ENCODE measurements at regions not wholly inside any gene's neighbourhood (a gene's known extent, or its start where the extent isn't known, plus 50 kb on each side); places are given as distances from the start of the nearest gene placed in this dataset.
A peak's percentile ranks its signal among the peaks of the same experiment; 100 is the strongest.
"Not testable (repeated sequence)": the region's sequence is repeated elsewhere in the genome, so short reads cannot be mapped to it uniquely, and the experiment has no call there.

- WGBS, result 24% methylated on average over 3 of the region's 3 CpGs
- DNase-seq, result peak in 1 of 3 donors; percentile 62
- H3K27me3 ChIP-seq (ENCODE audit: control insufficient read depth, insufficient read depth); H3K9me3 ChIP-seq (ENCODE audit: control insufficient read depth, low read length); H3K4me3 ChIP-seq (ENCODE audit: low read length); H3K27ac ChIP-seq (ENCODE audit: low read length); intact Hi-C loops (cut with DNase I); ATAC-seq; H3K4me1 ChIP-seq (ENCODE audit: control insufficient read depth, insufficient read depth, low read length): not testable (repeated sequence)
Measured at GRCh38 chr7:150147524-150147923, 175.6 kb upstream of the LRRC61 start.

GRCh38 chr7:150156015-150156414 is 167.1 kb upstream of the LRRC61 start:
- ATAC-seq; intact Hi-C loops (cut with DNase I): not testable (repeated sequence)

GRCh38 chr7:150158696-150159095 is 164.5 kb upstream of the LRRC61 start:
- H3K27ac ChIP-seq (ENCODE audit: low read length); H3K4me1 ChIP-seq (ENCODE audit: control insufficient read depth, insufficient read depth, low read length); DNase-seq; H3K4me3 ChIP-seq (ENCODE audit: low read length); H3K9me3 ChIP-seq (ENCODE audit: control insufficient read depth, low read length); H3K27me3 ChIP-seq (ENCODE audit: control insufficient read depth, insufficient read depth); ATAC-seq; intact Hi-C loops (cut with DNase I): not testable (repeated sequence)
- WGBS, result 79% methylated on average over 15 of the region's 15 CpGs

More at GRCh38 chr7:150156015-150156414, 167.1 kb upstream of the LRRC61 start:
- H3K9me3 ChIP-seq (ENCODE audit: control insufficient read depth, low read length); H3K27me3 ChIP-seq (ENCODE audit: control insufficient read depth, insufficient read depth); H3K27ac ChIP-seq (ENCODE audit: low read length); H3K4me3 ChIP-seq (ENCODE audit: low read length); H3K4me1 ChIP-seq (ENCODE audit: control insufficient read depth, insufficient read depth, low read length); DNase-seq: not testable (repeated sequence)
- WGBS, result 72% methylated on average over 4 of the region's 4 CpGs

GRCh38 chr7:150169515-150169914 is 153.6 kb upstream of the LRRC61 start:
- ATAC-seq; intact Hi-C loops (cut with DNase I); H3K4me3 ChIP-seq (ENCODE audit: low read length); DNase-seq; H3K9me3 ChIP-seq (ENCODE audit: control insufficient read depth, low read length); H3K4me1 ChIP-seq (ENCODE audit: control insufficient read depth, insufficient read depth, low read length); H3K27me3 ChIP-seq (ENCODE audit: control insufficient read depth, insufficient read depth); H3K27ac ChIP-seq (ENCODE audit: low read length): not testable (repeated sequence)
- 60% methylated on average over 1 of the region's 1 CpG for WGBS

GRCh38 chr7:150169943-150170490 is 153.1 kb upstream of the LRRC61 start:
- H3K27me3 ChIP-seq (ENCODE audit: control insufficient read depth, insufficient read depth); H3K4me1 ChIP-seq (ENCODE audit: control insufficient read depth, insufficient read depth, low read length); H3K9me3 ChIP-seq (ENCODE audit: control insufficient read depth, low read length); H3K4me3 ChIP-seq (ENCODE audit: low read length); DNase-seq; intact Hi-C loops (cut with DNase I); ATAC-seq; H3K27ac ChIP-seq (ENCODE audit: low read length): not testable (repeated sequence)
- WGBS, result 81% methylated on average over 3 of the region's 4 CpGs

- H3K27me3 ChIP-seq (ENCODE audit: control insufficient read depth, insufficient read depth); DNase-seq; H3K9me3 ChIP-seq (ENCODE audit: control insufficient read depth, low read length); H3K27ac ChIP-seq (ENCODE audit: low read length); intact Hi-C loops (cut with DNase I); H3K4me1 ChIP-seq (ENCODE audit: control insufficient read depth, insufficient read depth, low read length); H3K4me3 ChIP-seq (ENCODE audit: low read length); ATAC-seq: not testable (repeated sequence)
- WGBS, result 100% methylated on average over 1 of the region's 1 CpG
Measured at GRCh38 chr7:150183602-150184001, 139.6 kb upstream of the LRRC61 start.

GRCh38 chr7:150189963-150190362 is 133.2 kb upstream of the LRRC61 start:
- intact Hi-C loops (cut with DNase I); H3K27ac ChIP-seq (ENCODE audit: low read length); DNase-seq; ATAC-seq; H3K9me3 ChIP-seq (ENCODE audit: control insufficient read depth, low read length); H3K4me1 ChIP-seq (ENCODE audit: control insufficient read depth, insufficient read depth, low read length); H3K27me3 ChIP-seq (ENCODE audit: control insufficient read depth, insufficient read depth); H3K4me3 ChIP-seq (ENCODE audit: low read length): not testable (repeated sequence)
- WGBS, result 46% methylated on average over 1 of the region's 1 CpG

GRCh38 chr7:150192541-150192940 is 130.6 kb upstream of the LRRC61 start:
- DNase-seq; H3K4me1 ChIP-seq (ENCODE audit: control insufficient read depth, insufficient read depth, low read length); H3K9me3 ChIP-seq (ENCODE audit: control insufficient read depth, low read length); H3K27me3 ChIP-seq (ENCODE audit: control insufficient read depth, insufficient read depth); intact Hi-C loops (cut with DNase I); H3K4me3 ChIP-seq (ENCODE audit: low read length); ATAC-seq; H3K27ac ChIP-seq (ENCODE audit: low read length): not testable (repeated sequence)
- 75% methylated on average over 4 of the region's 4 CpGs for WGBS

GRCh38 chr7:150193866-150194265 is 129.3 kb upstream of the LRRC61 start:
- H3K27ac ChIP-seq (ENCODE audit: low read length); H3K4me1 ChIP-seq (ENCODE audit: control insufficient read depth, insufficient read depth, low read length); ATAC-seq; H3K9me3 ChIP-seq (ENCODE audit: control insufficient read depth, low read length); H3K4me3 ChIP-seq (ENCODE audit: low read length); DNase-seq; H3K27me3 ChIP-seq (ENCODE audit: control insufficient read depth, insufficient read depth); intact Hi-C loops (cut with DNase I): not testable (repeated sequence)
- WGBS, result 77% methylated on average over 3 of the region's 3 CpGs
